ENCODE measurements at regions not wholly inside any gene's neighbourhood (a gene's known extent, or its start where the extent isn't known, plus 50 kb on each side); places are given as distances from the start of the nearest gene placed in this dataset.

- no peak for DNase-seq
Measured at GRCh38 chr11:95466416-95466815, 235.4 kb upstream of the SESN3 start.

- no peak for DNase-seq
Measured at GRCh38 chr11:95465887-95466286, 234.9 kb upstream of the SESN3 start.

- DNase-seq = no peak
Measured at GRCh38 chr11:95461858-95462257, 230.9 kb upstream of the SESN3 start.

GRCh38 chr11:95461348-95461747, 230.3 kb upstream of the SESN3 start:
- no peak for DNase-seq

GRCh38 chr11:95459291-95460042, 228.5 kb upstream of the SESN3 start:
- no peak for DNase-seq

- no peak for DNase-seq
Measured at GRCh38 chr11:95456714-95457491, 225.9 kb upstream of the SESN3 start.

GRCh38 chr11:95455228-95455970, 224.4 kb upstream of the SESN3 start:
- no peak for DNase-seq

GRCh38 chr11:95453616-95454171, 222.7 kb upstream of the SESN3 start:
- no peak for DNase-seq

- DNase-seq = no peak
Measured at GRCh38 chr11:95451682-95452081, 220.7 kb upstream of the SESN3 start.

- DNase-seq = no peak
Measured at GRCh38 chr11:95451261-95451660, 220.3 kb upstream of the SESN3 start.

GRCh38 chr11:95450547-95451123, 219.6 kb upstream of the SESN3 start:
- DNase-seq = no peak

- no peak for DNase-seq
Measured at GRCh38 chr11:95445746-95446333, 214.8 kb upstream of the SESN3 start.

- no peak for DNase-seq
Measured at GRCh38 chr11:95444309-95445241, 213.6 kb upstream of the SESN3 start.

GRCh38 chr11:95443386-95443785, 212.4 kb upstream of the SESN3 start:
- no peak for DNase-seq

GRCh38 chr11:95442531-95443050, 211.6 kb upstream of the SESN3 start:
- no peak for DNase-seq

- no peak for DNase-seq
Measured at GRCh38 chr11:95435628-95436353, 204.8 kb upstream of the SESN3 start.

- no peak for DNase-seq
Measured at GRCh38 chr11:95435192-95435591, 204.2 kb upstream of the SESN3 start.

- no peak for DNase-seq
Measured at GRCh38 chr11:95434489-95435057, 203.6 kb upstream of the SESN3 start.

GRCh38 chr11:95434009-95434408, 203.0 kb upstream of the SESN3 start:
- DNase-seq = no peak

All from NCI-H510A treated with DMSO at 0.1 percent for 48 hours (cell line).